ENCODE measurements at regions not wholly inside any gene's neighbourhood (a gene's known extent, or its start where the extent isn't known, plus 50 kb on each side); places are given as distances from the start of the nearest gene placed in this dataset.

- no peak for TF ChIP-seq POLR2AphosphoS5 (IDR thresholded peaks at IDR 0.05; ENCODE audit: borderline replicate concordance, low read depth, low read length)
- TF ChIP-seq EZH2 (IDR thresholded peaks at IDR 0.05), result no peak
- no peak for TF ChIP-seq FOXP2 (optimal IDR thresholded peaks at IDR 0.05; ENCODE audit: control extremely low read depth, extremely low read length, insufficient read depth)
These were observed 206.5 kb downstream of the NRIP1 start for GRCh38 chr21:14858311-14858710.
